ENCODE measurements at regions not wholly inside any gene's neighbourhood (a gene's known extent, or its start where the extent isn't known, plus 50 kb on each side); places are given as distances from the start of the nearest gene placed in this dataset.
"Not testable (repeated sequence)": the region's sequence is repeated elsewhere in the genome, so short reads cannot be mapped to it uniquely, and the experiment has no call there.

DNA sequence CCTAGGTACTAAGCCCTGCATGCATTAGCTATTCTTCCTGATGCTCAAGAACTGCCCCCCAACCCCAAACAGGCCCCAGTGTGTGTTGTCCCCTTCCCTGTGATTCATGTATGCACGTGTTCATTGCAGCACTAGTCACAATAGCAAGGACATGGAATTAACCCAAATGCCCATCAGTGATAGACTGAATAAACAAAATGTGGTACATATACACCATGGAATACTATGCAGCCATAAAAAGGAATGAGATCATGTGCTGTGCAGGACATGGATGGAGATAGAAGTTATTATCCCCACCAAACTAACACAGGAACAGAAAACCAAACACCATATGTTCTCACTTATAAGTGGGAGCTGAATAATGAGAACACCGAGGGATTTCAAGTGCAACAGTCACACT lies 214.2 kb upstream of the SLC7A11 start:
- TF ChIP-seq, protein P1, sequence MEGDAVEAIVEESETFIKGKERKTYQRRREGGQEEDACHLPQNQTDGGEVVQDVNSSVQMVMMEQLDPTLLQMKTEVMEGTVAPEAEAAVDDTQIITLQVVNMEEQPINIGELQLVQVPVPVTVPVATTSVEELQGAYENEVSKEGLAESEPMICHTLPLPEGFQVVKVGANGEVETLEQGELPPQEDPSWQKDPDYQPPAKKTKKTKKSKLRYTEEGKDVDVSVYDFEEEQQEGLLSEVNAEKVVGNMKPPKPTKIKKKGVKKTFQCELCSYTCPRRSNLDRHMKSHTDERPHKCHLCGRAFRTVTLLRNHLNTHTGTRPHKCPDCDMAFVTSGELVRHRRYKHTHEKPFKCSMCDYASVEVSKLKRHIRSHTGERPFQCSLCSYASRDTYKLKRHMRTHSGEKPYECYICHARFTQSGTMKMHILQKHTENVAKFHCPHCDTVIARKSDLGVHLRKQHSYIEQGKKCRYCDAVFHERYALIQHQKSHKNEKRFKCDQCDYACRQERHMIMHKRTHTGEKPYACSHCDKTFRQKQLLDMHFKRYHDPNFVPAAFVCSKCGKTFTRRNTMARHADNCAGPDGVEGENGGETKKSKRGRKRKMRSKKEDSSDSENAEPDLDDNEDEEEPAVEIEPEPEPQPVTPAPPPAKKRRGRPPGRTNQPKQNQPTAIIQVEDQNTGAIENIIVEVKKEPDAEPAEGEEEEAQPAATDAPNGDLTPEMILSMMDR (IDR thresholded peaks at IDR 0.05): not testable (repeated sequence)
- TF ChIP-seq POLR2A (IDR thresholded peaks at IDR 0.05): not testable (repeated sequence)
